Breast epithelium (tissue), 4 donors: ENCODE measurements at regions not wholly inside any gene's neighbourhood (a gene's known extent, or its start where the extent isn't known, plus 50 kb on each side); places are given as distances from the start of the nearest gene placed in this dataset.

Experiments used
- DNase-seq, 2 donors: peaks; one replicate each; pipeline ENCODE4 v3.0.0-alpha.2; 2019; ENCODE audit warnings: low spot score in 2 of 2
- H3K27ac ChIP-seq, 2 donors: fragments of 200-600 bp; sonication (generic) in 1 of 2; one replicate each; pipeline ENCODE4 v1.5.1; 2016 to 2019; ENCODE audit warnings: mild to moderate bottlenecking in 1 of 2
- H3K27me3 ChIP-seq, 2 donors: fragments of 200-600 bp; sonication (generic) in 1 of 2; one replicate each; pipeline versions ENCODE4 v1.5.1 to v1.6.0; 2017 to 2019; ENCODE audit warnings: control low read depth in 1 of 2, mild to moderate bottlenecking in 1 of 2
- H3K36me3 ChIP-seq: fragments of 200-600 bp; one replicate; pipeline ENCODE4 v1.5.1; 2019
- H3K4me1 ChIP-seq, 2 donors: fragments of 200-600 bp; sonication (generic); one replicate each; pipeline ENCODE4 v1.5.1; 2016 to 2019; ENCODE audit warnings: control low read depth in 1 of 2
- H3K4me3 ChIP-seq, 3 donors: fragments of 200-600 bp; sonication (generic); 1 replicate in 2 of 3; 2 replicates in 1 of 3; pipeline ENCODE4 v1.5.1; 2016 to 2019; ENCODE audit warnings: mild to moderate bottlenecking in 3 of 3, moderate library complexity in 2 of 3
- H3K9me3 ChIP-seq, 2 donors: fragments of 200-600 bp; sonication (generic) in 1 of 2; one replicate each; pipeline ENCODE4 v1.5.1; 2016 to 2019; ENCODE audit warnings: control low read depth in 1 of 2
- POLR2A ChIP-seq: fragments of 450-650 bp; IDR thresholded peaks from one replicate; pipeline ENCODE4 v1.6.1; 2016; ENCODE audit warnings: antibody characterized with exemption, mild to moderate bottlenecking, moderate library complexity
- POLR2AphosphoS5 ChIP-seq, 3 donors: sonication (generic); formaldehyde crosslinking; IDR thresholded peaks; one replicate each; pipeline ENCODE4 v1.6.1; 2017; ENCODE audit warnings: antibody characterized with exemption in 3 of 3
- intact Hi-C: fragments of 100-400 bp; cut with DNase I; formaldehyde crosslinking; loops from one replicate; pipeline ENCODE4 v1.15.1; 2023; ENCODE audit warnings: low total_unique reads
- TF ChIP-seq, protein P1 (sequence below), 3 donors: fragments of 450-650 bp; IDR thresholded peaks; one replicate each; pipeline ENCODE4 v1.5.1; 2016 to 2017; ENCODE audit warnings: antibody characterized with exemption in 3 of 3, mild to moderate bottlenecking in 3 of 3, moderate library complexity in 3 of 3

DNA sequence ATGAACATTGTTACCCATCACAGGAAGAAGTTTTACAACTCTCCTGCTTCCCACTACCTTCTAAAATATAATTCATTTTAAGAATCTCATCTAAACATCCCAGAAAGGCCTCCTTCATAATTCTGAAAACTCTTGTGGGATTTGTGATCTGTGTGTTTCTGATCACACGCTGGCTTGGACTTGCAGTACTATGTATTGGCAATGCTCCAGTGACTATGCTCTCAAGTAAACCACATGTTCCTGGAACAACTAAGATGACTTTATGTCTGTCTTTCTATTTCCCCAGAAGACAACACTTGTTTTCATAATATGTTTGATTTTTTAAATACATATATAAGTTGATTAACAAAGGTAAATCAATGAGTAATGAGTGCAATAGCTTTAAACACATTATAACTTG lies 376.6 kb upstream of the NETO1 start:
- TF ChIP-seq, protein P1, sequence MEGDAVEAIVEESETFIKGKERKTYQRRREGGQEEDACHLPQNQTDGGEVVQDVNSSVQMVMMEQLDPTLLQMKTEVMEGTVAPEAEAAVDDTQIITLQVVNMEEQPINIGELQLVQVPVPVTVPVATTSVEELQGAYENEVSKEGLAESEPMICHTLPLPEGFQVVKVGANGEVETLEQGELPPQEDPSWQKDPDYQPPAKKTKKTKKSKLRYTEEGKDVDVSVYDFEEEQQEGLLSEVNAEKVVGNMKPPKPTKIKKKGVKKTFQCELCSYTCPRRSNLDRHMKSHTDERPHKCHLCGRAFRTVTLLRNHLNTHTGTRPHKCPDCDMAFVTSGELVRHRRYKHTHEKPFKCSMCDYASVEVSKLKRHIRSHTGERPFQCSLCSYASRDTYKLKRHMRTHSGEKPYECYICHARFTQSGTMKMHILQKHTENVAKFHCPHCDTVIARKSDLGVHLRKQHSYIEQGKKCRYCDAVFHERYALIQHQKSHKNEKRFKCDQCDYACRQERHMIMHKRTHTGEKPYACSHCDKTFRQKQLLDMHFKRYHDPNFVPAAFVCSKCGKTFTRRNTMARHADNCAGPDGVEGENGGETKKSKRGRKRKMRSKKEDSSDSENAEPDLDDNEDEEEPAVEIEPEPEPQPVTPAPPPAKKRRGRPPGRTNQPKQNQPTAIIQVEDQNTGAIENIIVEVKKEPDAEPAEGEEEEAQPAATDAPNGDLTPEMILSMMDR (IDR thresholded peaks at IDR 0.05): no peak
- TF ChIP-seq POLR2A: no peak
- no peak for TF ChIP-seq POLR2AphosphoS5 (IDR thresholded peaks at IDR 0.05)
- intact Hi-C loops: loop anchor here (5.0 kb wide), 1 partner anchor 743 kb away; no protein-coding TSS in a partner anchor
- DNase-seq: no peak
- H3K36me3 ChIP-seq: no peaks in the 10 kb centered on the region
- H3K27ac ChIP-seq: no peak overlapping the region
- no peaks in the 10 kb centered on the region for H3K9me3 ChIP-seq
- no peaks in the 10 kb centered on the region for H3K4me1 ChIP-seq
- H3K27me3 ChIP-seq: no peaks in the 10 kb centered on the region
- H3K4me3 ChIP-seq: no peak overlapping the region

DNA sequence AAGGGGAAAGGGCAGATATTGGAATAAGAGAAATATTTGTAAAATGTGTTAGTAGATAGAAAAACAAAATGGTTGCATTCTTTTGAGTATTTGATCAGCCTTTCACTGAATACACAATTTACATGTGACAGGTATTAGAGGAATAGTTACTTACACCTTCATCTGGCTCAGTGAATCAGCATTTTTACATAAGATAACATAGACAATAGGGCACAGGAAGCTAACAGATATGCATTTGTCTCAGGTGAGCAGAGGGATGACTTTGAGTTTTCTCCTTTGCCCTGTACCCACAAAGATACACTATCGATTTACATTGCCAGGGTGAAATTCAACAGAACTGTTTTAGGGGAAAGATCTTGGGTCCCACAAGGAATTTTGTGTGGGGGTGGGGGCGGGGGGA lies 373.1 kb upstream of the NETO1 start:
- Histone ChIP-seq H3K4me3 (no peak overlapping the region), H3K36me3 (no peaks in the 10 kb centered on the region), H3K9me3 (no peaks in the 10 kb centered on the region), H3K27me3 (no peaks in the 10 kb centered on the region), H3K4me1 (no peaks in the 10 kb centered on the region), H3K27ac (no peak overlapping the region)
- no peak for DNase-seq
- no peak for TF ChIP-seq POLR2AphosphoS5 (IDR thresholded peaks at IDR 0.05)
- TF ChIP-seq, protein P1 (IDR thresholded peaks at IDR 0.05): no peak
- TF ChIP-seq POLR2A: no peak
- intact Hi-C loops: loop anchor here (5.0 kb wide), 1 partner anchor 746 kb away; no protein-coding TSS in a partner anchor

DNA sequence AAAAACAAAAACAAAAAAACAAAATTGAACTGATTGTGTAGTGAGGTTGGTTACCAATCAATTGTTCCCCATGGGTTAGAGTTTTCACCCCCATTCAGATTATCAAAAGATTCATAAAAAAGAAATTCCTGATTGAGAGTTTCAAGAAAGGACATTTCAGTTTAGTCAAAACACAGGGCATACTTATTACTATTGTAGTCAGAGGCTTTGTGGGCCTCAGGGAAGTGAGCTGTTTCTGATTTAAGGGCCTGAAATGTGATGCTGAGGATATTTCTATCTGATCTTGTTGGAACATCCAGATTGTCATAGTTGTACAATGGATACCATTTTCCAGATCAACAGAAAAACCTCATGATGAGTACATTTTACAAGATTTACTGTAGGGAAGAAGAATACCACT lies 368.1 kb upstream of the NETO1 start:
- Histone ChIP-seq H3K27ac (no peak overlapping the region), H3K36me3 (no peaks in the 10 kb centered on the region), H3K4me1 (no peaks in the 10 kb centered on the region), H3K9me3 (no peaks in the 10 kb centered on the region), H3K4me3 (no peak overlapping the region), H3K27me3 (no peaks in the 10 kb centered on the region)
- TF ChIP-seq POLR2AphosphoS5 (IDR thresholded peaks at IDR 0.05): no peak
- TF ChIP-seq, protein P1 (IDR thresholded peaks at IDR 0.05): no peak
- no peak for TF ChIP-seq POLR2A
- DNase-seq: no peak
- intact Hi-C loops: no loop called here

DNA sequence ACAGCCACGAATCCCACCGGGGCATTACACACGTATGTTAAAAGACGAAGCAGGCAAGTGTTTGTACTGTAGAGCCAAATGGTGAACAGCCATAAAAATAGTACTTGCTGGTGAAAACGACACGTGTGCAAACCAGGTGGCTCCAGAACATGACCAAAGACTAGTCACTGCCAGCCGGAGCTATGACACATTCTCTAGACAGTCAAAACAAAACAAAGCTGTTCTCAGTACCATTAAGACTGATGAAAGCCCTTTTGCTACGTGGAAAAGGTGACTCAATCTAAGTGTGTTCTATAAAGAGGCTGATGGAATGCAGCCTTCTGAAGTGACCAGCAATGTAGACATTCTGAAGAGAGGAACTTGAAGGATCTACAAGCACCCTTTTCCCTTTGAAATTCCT lies 367.7 kb upstream of the NETO1 start:
- no peaks in the 10 kb centered on the region for H3K4me1 ChIP-seq
- no peak for DNase-seq
- H3K27me3 ChIP-seq: no peaks in the 10 kb centered on the region
- intact Hi-C loops: no loop called here
- no peaks in the 10 kb centered on the region for H3K9me3 ChIP-seq
- TF ChIP-seq, protein P1 (IDR thresholded peaks at IDR 0.05): no peak
- TF ChIP-seq POLR2A (no peak), POLR2AphosphoS5 (IDR thresholded peaks at IDR 0.05) (no peak)
- H3K4me3 ChIP-seq: no peak overlapping the region
- no peaks in the 10 kb centered on the region for H3K36me3 ChIP-seq
- H3K27ac ChIP-seq: no peak overlapping the region

DNA sequence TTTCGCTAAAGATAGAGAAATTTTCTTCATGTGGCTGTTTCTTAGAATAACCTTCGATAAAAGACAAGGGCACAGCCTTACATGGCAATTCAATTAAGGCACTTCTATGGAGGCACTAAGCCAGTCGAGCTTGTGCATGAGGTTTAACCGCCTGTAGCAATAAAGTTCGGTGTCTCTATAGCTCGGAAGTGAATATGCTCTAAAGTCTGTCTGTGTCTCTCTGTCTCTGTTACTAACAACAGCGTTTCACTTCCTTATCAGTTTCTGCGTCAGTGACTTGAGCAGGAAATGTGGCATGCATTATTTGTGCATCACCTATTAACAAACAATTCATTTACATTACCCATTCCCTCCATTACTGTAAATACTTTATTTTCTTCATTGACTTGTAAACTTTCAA lies 365.1 kb upstream of the NETO1 start:
- intact Hi-C loops: no loop called here
- no peaks in the 10 kb centered on the region for H3K36me3 ChIP-seq
- H3K27ac ChIP-seq: no peak overlapping the region
- H3K4me1 ChIP-seq: no peaks in the 10 kb centered on the region
- no peak for DNase-seq
- H3K9me3 ChIP-seq: no peaks in the 10 kb centered on the region
- H3K4me3 ChIP-seq: no peak overlapping the region
- no peaks in the 10 kb centered on the region for H3K27me3 ChIP-seq
- TF ChIP-seq, protein P1 (IDR thresholded peaks at IDR 0.05): no peak
- no peak for TF ChIP-seq POLR2A
- no peak for TF ChIP-seq POLR2AphosphoS5 (IDR thresholded peaks at IDR 0.05)
